HCT116 (cell line): ENCODE measurements at regions not wholly inside any gene's neighbourhood (a gene's known extent, or its start where the extent isn't known, plus 50 kb on each side); places are given as distances from the start of the nearest gene placed in this dataset.

Experiments used
- ATAC-seq: fragments of 200-7000 bp; cut with Tn5 transposase; 2 replicates; pipeline ENCODE4 v1.9.1; 2020; ENCODE audit warnings: mild to moderate bottlenecking, moderate library complexity
- BruUV-seq: library from RNA; stranded (reverse); fragments of 400-500 nt; replicated peaks from 2 replicates; lab custom pipeline; 2021; lab: Mats Ljungman, UMichigan
- CTCF ChIA-PET: fragments of 300-600 bp; sonication (Branson Sonifier 250); formaldehyde crosslinking; loops from one replicate; lab custom pipeline; 2021; ENCODE audit warnings: antibody characterized with exemption; lab: Charles Lee
- POLR2A ChIA-PET: fragments of 300-600, 350-600 bp; sonication (Branson Sonifier 250); formaldehyde crosslinking; loops from one replicate; lab custom pipeline; 2021; ENCODE audit warnings: antibody characterized with exemption; lab: Charles Lee
- RAD21 ChIA-PET, 2 experiments: fragments of 300-600 bp; sonication (Branson Sonifier 250); formaldehyde crosslinking; loops; one replicate each; lab custom pipeline; 2023; ENCODE audit warnings: low total read pairs in 2 of 2; ENCODE audit not compliant: uncharacterized antibody in 2 of 2, unreplicated experiment in 2 of 2, low non-redundant PET in 1 of 2; lab: Charles Lee
- DNase-seq: peaks from one replicate; pipeline ENCODE4 v3.0.0-alpha.2; 2010; ENCODE audit warnings: low read depth, low spot score
- H2AFZ ChIP-seq: fragments of 200-600 bp; shearing (Covaris generic), sonication (generic); 2 replicates; pipeline ENCODE4 v1.6.1; 2017; ENCODE audit warnings: low read depth, mixed run types, mixed read lengths, antibody characterized with exemption, low read length; ENCODE audit not compliant: poor library complexity, severe bottlenecking
- H3K27ac ChIP-seq: 2 replicates; pipeline ENCODE4 v1.5.1; 2012; ENCODE audit warnings: low read depth, low read length
- H3K27me3 ChIP-seq: fragments of 200-600 bp; sonication (generic); 2 replicates; pipeline ENCODE4 v1.6.1; 2016; ENCODE audit warnings: mixed run types, low read length, mixed read lengths; ENCODE audit not compliant: insufficient read depth
- H3K36me3 ChIP-seq, 2 experiments: fragments of 200-500 bp in 1 of 2; fragments of 200-600 bp in 1 of 2; sonication (Bioruptor generic) in 1 of 2; sonication (generic) in 1 of 2; 2 replicates each; pipeline versions ENCODE4 v1.5.1 to v1.6.1; 2014 to 2016; ENCODE audit warnings: low read length in 2 of 2, inconsistent platforms in 1 of 2, mixed read lengths in 1 of 2, mixed run types in 1 of 2; ENCODE audit not compliant: insufficient read depth in 2 of 2, control insufficient read depth in 1 of 2
- H3K4me1 ChIP-seq, 2 experiments: fragments of 200-600 bp in 1 of 2; sonication (generic) in 1 of 2; 2 replicates each; pipeline versions ENCODE4 v1.5.1 to v1.6.1; 2012 to 2017; ENCODE audit warnings: low read length in 2 of 2, inconsistent platforms in 1 of 2, mild to moderate bottlenecking in 1 of 2, mixed read lengths in 1 of 2, mixed run types in 1 of 2, moderate library complexity in 1 of 2; ENCODE audit not compliant: insufficient read depth in 2 of 2, control insufficient read depth in 1 of 2
- H3K4me2 ChIP-seq: fragments of 200-600 bp; sonication (generic); 2 replicates; pipeline ENCODE4 v1.6.1; 2017; ENCODE audit warnings: mixed run types, low read length, mixed read lengths
- H3K4me3 ChIP-seq, 2 experiments: fragments of 200-600 bp in 1 of 2; sonication (generic) in 1 of 2; replicated peaks in 1 of 2; 2 replicates each; pipeline ENCODE4 v1.5.1; 2011 to 2016; ENCODE audit warnings: low read length in 2 of 2, control low read depth in 1 of 2, low read depth in 1 of 2, mild to moderate bottlenecking in 1 of 2, mixed read lengths in 1 of 2, mixed run types in 1 of 2
- H3K79me2 ChIP-seq: fragments of 200-600 bp; sonication (generic); 2 replicates; pipeline ENCODE4 v1.6.1; 2017; ENCODE audit warnings: mild to moderate bottlenecking, mixed run types, low read length, moderate library complexity, mixed read lengths; ENCODE audit not compliant: insufficient read depth
- H3K9ac ChIP-seq: fragments of 200-600 bp; sonication (generic); 2 replicates; pipeline ENCODE4 v1.6.1; 2016; ENCODE audit warnings: low read length, mixed read lengths
- H3K9me2 ChIP-seq: fragments of 200-600 bp; sonication (generic), shearing (Covaris generic); 2 replicates; pipeline ENCODE4 v1.6.1; 2017; ENCODE audit warnings: mixed run types, mild to moderate bottlenecking, moderate library complexity; ENCODE audit not compliant: insufficient read depth
- H3K9me3 ChIP-seq, 2 experiments: fragments of 200-500 bp in 1 of 2; fragments of 200-600 bp in 1 of 2; sonication (Bioruptor generic) in 1 of 2; sonication (generic) in 1 of 2; 2 replicates each; pipeline ENCODE4 v1.6.1; 2014 to 2017; ENCODE audit warnings: low read length in 2 of 2, mixed read lengths in 2 of 2, inconsistent platforms in 1 of 2, low read depth in 1 of 2, mild to moderate bottlenecking in 1 of 2, mixed run types in 1 of 2, moderate library complexity in 1 of 2; ENCODE audit not compliant: control insufficient read depth in 1 of 2, insufficient read depth in 1 of 2
- H4K20me1 ChIP-seq: fragments of 200-600 bp; sonication (generic), shearing (Covaris generic); 2 replicates; pipeline ENCODE4 v1.6.1; 2017; ENCODE audit warnings: mixed run types, mild to moderate bottlenecking, moderate library complexity; ENCODE audit not compliant: insufficient read depth
- ATF3 ChIP-seq: IDR thresholded peaks from 2 replicates; pipeline ENCODE4 v1.6.1; 2012
- CBX3 ChIP-seq: IDR thresholded peaks from 2 replicates; pipeline ENCODE4 v1.6.1; 2012; ENCODE audit warnings: low read depth
- CEBPB ChIP-seq: IDR thresholded peaks from 2 replicates; pipeline ENCODE4 v1.6.1; 2012; ENCODE audit warnings: low read depth
- CTCF ChIP-seq, 3 experiments: fragments of 200-600 bp in 1 of 3; sonication (generic) in 1 of 3; IDR thresholded peaks in 2 of 3; conservative IDR thresholded peaks in 1 of 3; 2 replicates each; pipeline ENCODE4 v1.5.1; 2012 to 2017; ENCODE audit warnings: low read depth in 2 of 3, low read length in 2 of 3, antibody characterized with exemption in 1 of 3, borderline replicate concordance in 1 of 3, control low read depth in 1 of 3, mild to moderate bottlenecking in 1 of 3, mixed read lengths in 1 of 3, mixed run types in 1 of 3, moderate library complexity in 1 of 3; ENCODE audit not compliant: insufficient read depth in 1 of 3
- EGR1 ChIP-seq: IDR thresholded peaks from 2 replicates; pipeline ENCODE4 v1.6.1; 2012; ENCODE audit warnings: low read depth
- JUND ChIP-seq: IDR thresholded peaks from 2 replicates; pipeline ENCODE4 v1.6.1; 2012
- MAX ChIP-seq: IDR thresholded peaks from 2 replicates; pipeline ENCODE4 v1.6.1; 2012
- POLR2A ChIP-seq: IDR thresholded peaks from 2 replicates; pipeline ENCODE4 v1.7.0; 2011; ENCODE audit warnings: borderline replicate concordance; ENCODE audit not compliant: insufficient read depth, insufficient read length; ENCODE audit errors: extremely low read depth
- POLR2AphosphoS5 ChIP-seq: IDR thresholded peaks from 2 replicates; pipeline ENCODE4 v1.6.1; 2011; ENCODE audit warnings: mild to moderate bottlenecking, low read depth, low read length, moderate library complexity
- RAD21 ChIP-seq: IDR thresholded peaks from 2 replicates; pipeline ENCODE4 v1.6.1; 2012; ENCODE audit warnings: low read depth, mild to moderate bottlenecking
- REST ChIP-seq: IDR thresholded peaks from 2 replicates; pipeline ENCODE4 v1.6.1; 2012; ENCODE audit warnings: low read depth
- SP1 ChIP-seq: IDR thresholded peaks from 2 replicates; pipeline ENCODE4 v1.6.1; 2012; ENCODE audit warnings: low read depth
- YY1 ChIP-seq: IDR thresholded peaks from 2 replicates; pipeline ENCODE4 v1.6.1; 2011; ENCODE audit warnings: low read length, low read depth, moderate library complexity, mild to moderate bottlenecking; ENCODE audit not compliant: insufficient replicate concordance; ENCODE audit errors: extremely low read depth
- ZBTB33 ChIP-seq: IDR thresholded peaks from 2 replicates; pipeline ENCODE4 v1.6.1; 2011; ENCODE audit warnings: mild to moderate bottlenecking, low read length, moderate library complexity; ENCODE audit not compliant: insufficient replicate concordance; ENCODE audit errors: extremely low read depth
- intact Hi-C: fragments of 100-400 bp; cut with micrococcal nuclease; formaldehyde crosslinking; loops from 2 replicates; pipeline ENCODE4 v1.10.0; 2022

- intact Hi-C loops, result no loop called here
- RAD21 ChIA-PET, result no interaction called here
- POLR2A ChIA-PET, result no interaction called here
Measured at GRCh38 chr1:213733705-213734104, 254.1 kb upstream of the PROX1 start.

More at GRCh38 chr1:213733705-213734104, 254.1 kb upstream of the PROX1 start:
- H4K20me1 ChIP-seq, result no peaks in the 10 kb centered on the region
- no peak overlapping the region for H3K4me3 ChIP-seq
- H3K9me3 ChIP-seq, result no peaks in the 10 kb centered on the region
- no peaks in the 10 kb centered on the region for H3K79me2 ChIP-seq
- H2AFZ ChIP-seq, result no peak overlapping the region
- H3K27ac ChIP-seq, result no peak overlapping the region
- DNase-seq (no peak), ATAC-seq (no peak)
- H3K9me2 ChIP-seq, result no peaks in the 10 kb centered on the region
- no peak overlapping the region for H3K4me2 ChIP-seq
- H3K9ac ChIP-seq, result no peak overlapping the region
- CTCF ChIA-PET, result no interaction called here
- BruUV-seq, result no TSS peak
- H3K36me3 ChIP-seq, result no peaks in the 10 kb centered on the region
- no peaks in the 10 kb centered on the region for H3K4me1 ChIP-seq
- H3K27me3 ChIP-seq, result no peaks in the 10 kb centered on the region
- TF ChIP-seq CTCF (IDR thresholded peaks at IDR 0.05 in 2 of 3, conservative IDR thresholded peaks at IDR 0.05 in 1 of 3; ENCODE audit: borderline replicate concordance in 1 of 3, insufficient read depth in 1 of 3, low read depth in 2 of 3, low read length in 2 of 3), result no peak
- no peak for TF ChIP-seq POLR2A
- TF ChIP-seq YY1, result no peak
- TF ChIP-seq POLR2AphosphoS5, result no peak
- TF ChIP-seq CBX3, result no peak
- no peak for TF ChIP-seq SP1
- no peak for TF ChIP-seq ZBTB33
- no peak for TF ChIP-seq EGR1
- no peak for TF ChIP-seq JUND
- TF ChIP-seq CEBPB, result no peak
- no peak for TF ChIP-seq MAX
- no peak for TF ChIP-seq ATF3
- TF ChIP-seq RAD21, result no peak
- no peak for TF ChIP-seq REST
